HepG2 (cell line): ENCODE measurements at regions not wholly inside any gene's neighbourhood (a gene's known extent, or its start where the extent isn't known, plus 50 kb on each side); places are given as distances from the start of the nearest gene placed in this dataset.
A peak's percentile ranks its signal among the peaks of the same experiment; 100 is the strongest.

ENCODE experiments used
- ATAC-seq: fragments of 200-7000 bp; cut with Tn5 transposase; 3 replicates; pipeline ENCODE4 v1.9.1; 2020; ENCODE audit warnings: mild to moderate bottlenecking, moderate library complexity
- BruUV-seq: library from RNA; stranded (reverse); fragments of 400-500 nt; replicated peaks from 2 replicates; lab custom pipeline; 2021; lab: Mats Ljungman, UMichigan
- CTCF ChIA-PET: fragments of 300-600 bp; formaldehyde crosslinking; extraction: SDS; loops from one replicate; lab custom pipeline; 2021; ENCODE audit warnings: low total read pairs, inconsistent platforms, low intra/inter-chr PET ratio; lab: Yijun Ruan, JAX
- POLR2A ChIA-PET: fragments of 350-600 bp; sonication (Branson Sonifier 250); formaldehyde crosslinking; loops from one replicate; lab custom pipeline; 2020; ENCODE audit warnings: antibody characterized with exemption, inconsistent platforms; lab: Yijun Ruan, JAX
- DNase-seq: peaks from one replicate; pipeline ENCODE4 v3.0.0-alpha.2; 2015; ENCODE audit warnings: low spot score
- FAIRE-seq: peaks from 3 replicates; lab custom pipeline; 2011; peaks lifted over from hg19 to GRCh38; lab: Jason Lieb, UNC
- H2AFZ ChIP-seq: one replicate; pipeline ENCODE4 v1.6.1; 2011; ENCODE audit warnings: low read length, inconsistent platforms
- H3K27ac ChIP-seq: fragments of 300-600 bp; 3 replicates; pipeline ENCODE4 v1.8.0; 2011; ENCODE audit warnings: mixed run types, mild to moderate bottlenecking, mixed read lengths, low read length, inconsistent platforms; ENCODE audit not compliant: insufficient read depth; ENCODE audit errors: extremely low read length
- H3K27me3 ChIP-seq, 2 experiments: fragments of 200-600 bp in 1 of 2; 2 replicates in 1 of 2; 3 replicates in 1 of 2; pipeline versions ENCODE4 v1.6.0 to v1.8.0; 2011; ENCODE audit warnings: low read length in 2 of 2, mild to moderate bottlenecking in 2 of 2, moderate library complexity in 2 of 2, inconsistent platforms in 1 of 2; ENCODE audit not compliant: insufficient read depth in 2 of 2, control insufficient read depth in 1 of 2
- H3K36me3 ChIP-seq, 2 experiments: fragments of 200-600 bp in 1 of 2; replicated peaks in 1 of 2; 2 replicates in 1 of 2; 3 replicates in 1 of 2; pipeline versions ENCODE4 v1.5.1 to v1.8.0; 2011; ENCODE audit warnings: low read length in 2 of 2, inconsistent platforms in 1 of 2; ENCODE audit not compliant: insufficient read depth in 2 of 2, control insufficient read depth in 1 of 2
- H3K4me1 ChIP-seq: 2 replicates; pipeline ENCODE4 v1.5.1; 2012; ENCODE audit warnings: low read length, inconsistent platforms; ENCODE audit not compliant: insufficient read depth
- H3K4me2 ChIP-seq: 2 replicates; pipeline ENCODE4 v1.6.0; 2011; ENCODE audit warnings: low read depth, low read length, inconsistent platforms
- H3K4me3 ChIP-seq, 3 experiments: fragments of 200-600 bp in 1 of 3; sonication (generic), shearing (Covaris generic) in 1 of 3; replicated peaks in 1 of 3; 2 replicates each; pipeline ENCODE4 v1.5.1; 2011 to 2016; ENCODE audit warnings: low read length in 3 of 3, inconsistent platforms in 2 of 3, low read depth in 2 of 3, mild to moderate bottlenecking in 2 of 3, control low read depth in 1 of 3, mixed read lengths in 1 of 3; ENCODE audit not compliant: insufficient read depth in 1 of 3
- H3K79me2 ChIP-seq: one replicate; pipeline ENCODE4 v1.6.1; 2011; ENCODE audit warnings: low read length, inconsistent platforms; ENCODE audit not compliant: insufficient read depth
- H3K9ac ChIP-seq: 2 replicates; pipeline ENCODE4 v1.6.0; 2011; ENCODE audit warnings: mild to moderate bottlenecking, low read depth, low read length, inconsistent platforms; ENCODE audit not compliant: insufficient read depth
- H3K9me3 ChIP-seq: 2 replicates; pipeline ENCODE4 v1.5.1; 2012; ENCODE audit warnings: mild to moderate bottlenecking, low read length
- H4K20me1 ChIP-seq: 2 replicates; pipeline ENCODE4 v1.6.0; 2011; ENCODE audit warnings: inconsistent platforms, mild to moderate bottlenecking, low read length, moderate library complexity; ENCODE audit not compliant: insufficient read depth
- KLF6 ChIP-seq: IDR thresholded peaks from 2 replicates; pipeline ENCODE4 v1.8.0; 2016; ENCODE audit warnings: missing biosample characterization, missing genetic modification reagents
- PRMT3 ChIP-seq: sonication (generic); formaldehyde crosslinking; IDR thresholded peaks from 2 replicates; pipeline ENCODE4 v1.8.1; 2022; ENCODE audit warnings: low read depth, mild to moderate bottlenecking, moderate library complexity, missing genetic modification reagents, borderline replicate concordance
- RBAK ChIP-seq: sonication (generic); formaldehyde crosslinking; IDR thresholded peaks from 2 replicates; pipeline ENCODE4 v1.5.1; 2020; ENCODE audit warnings: mild to moderate bottlenecking, missing genetic modification reagents
- SAFB2 ChIP-seq: sonication (generic); formaldehyde crosslinking; IDR thresholded peaks from 2 replicates; pipeline ENCODE4 v1.5.1; 2020; ENCODE audit warnings: missing genetic modification reagents, low read depth, mild to moderate bottlenecking, borderline replicate concordance
- STAG1 ChIP-seq: sonication (generic); formaldehyde crosslinking; IDR thresholded peaks from 2 replicates; pipeline ENCODE4 v1.4.0; 2020; ENCODE audit warnings: missing genetic modification reagents
- TEAD2 ChIP-seq: sonication (generic); formaldehyde crosslinking; IDR thresholded peaks from 2 replicates; pipeline ENCODE4 v1.9.0; 2021; ENCODE audit warnings: missing genetic modification reagents
- ZFP36L2 ChIP-seq: sonication (generic); formaldehyde crosslinking; IDR thresholded peaks from 2 replicates; pipeline ENCODE4 v1.4.0; 2020; ENCODE audit warnings: missing genetic modification reagents
- ZNF33B ChIP-seq: sonication (generic); formaldehyde crosslinking; IDR thresholded peaks from 2 replicates; pipeline ENCODE4 v1.5.1; 2020; ENCODE audit warnings: mild to moderate bottlenecking, missing genetic modification reagents
- ZNF841 ChIP-seq: sonication (generic); formaldehyde crosslinking; IDR thresholded peaks from 2 replicates; pipeline ENCODE4 v1.8.1; 2023; ENCODE audit warnings: missing genetic modification reagents, borderline replicate concordance
- in situ Hi-C: cut with HindIII; loops from 2 replicates; pipeline ENCODE4 v1.10.0; 2017; ENCODE audit warnings: low pct_unique_long_range_greater_than_20kb; ENCODE audit not compliant: extremely low pct_ligation_motif_present
- intact Hi-C: fragments of 100-400 bp; cut with micrococcal nuclease; formaldehyde crosslinking; loops from one replicate; pipeline ENCODE4 v1.10.0; 2022; ENCODE audit not compliant: unreplicated experiment
- TF ChIP-seq, protein P1 (sequence below): sonication (generic); formaldehyde crosslinking; IDR thresholded peaks from 2 replicates; pipeline ENCODE4 v1.4.0; 2020; ENCODE audit warnings: mild to moderate bottlenecking, low read depth, missing genetic modification reagents
- TF ChIP-seq, protein P2 (sequence below): sonication (generic); formaldehyde crosslinking; IDR thresholded peaks from 2 replicates; pipeline ENCODE4 v1.5.0; 2020; ENCODE audit warnings: mild to moderate bottlenecking, missing genetic modification reagents, moderate library complexity
- TF ChIP-seq, protein P3 (sequence below): sonication (generic); formaldehyde crosslinking; IDR thresholded peaks from 2 replicates; pipeline ENCODE4 v1.5.1; 2020; ENCODE audit warnings: mild to moderate bottlenecking, moderate library complexity, missing genetic modification reagents

DNA sequence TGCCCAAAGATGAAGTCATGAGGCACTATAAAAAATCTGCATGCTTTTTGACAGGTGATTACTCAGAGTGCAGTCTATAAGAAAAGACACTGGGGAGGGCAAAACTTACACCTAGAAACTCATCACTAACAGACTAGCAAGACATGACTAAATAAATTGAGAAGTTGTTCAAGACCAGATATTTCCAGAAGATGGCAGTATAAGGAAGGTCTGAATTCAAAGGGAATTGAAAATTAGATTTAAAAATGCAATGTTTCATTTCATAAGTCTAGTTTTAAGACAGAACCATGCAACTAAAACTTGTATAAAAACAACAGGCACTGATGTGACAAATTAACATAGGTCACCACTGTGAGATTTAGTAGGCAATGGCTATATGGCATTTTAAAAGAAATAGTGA lies 232.5 kb upstream of the POF1B start:
- H4K20me1 ChIP-seq = no peaks in the 10 kb centered on the region
- DNase-seq = no peak
- no peaks in the 10 kb centered on the region for H3K79me2 ChIP-seq
- ChIA-PET CTCF (no interaction called here), POLR2A (no interaction called here)
- ATAC-seq = no peak
- BruUV-seq = no TSS peak
- no peaks in the 10 kb centered on the region for H3K27me3 ChIP-seq
- H3K9ac ChIP-seq = no peak overlapping the region
- FAIRE-seq = no peak
- no peak overlapping the region for H2AFZ ChIP-seq
- no peak overlapping the region for H3K4me2 ChIP-seq
- no peaks in the 10 kb centered on the region for H3K9me3 ChIP-seq
- no peaks in the 10 kb centered on the region for H3K4me1 ChIP-seq
- intact Hi-C loops (loop anchor here (5.0 to 10.0 kb wide), 3 partner anchors 243 to 560 kb away; no protein-coding TSS in a partner anchor), in situ Hi-C loops (no loop called here)
- H3K27ac ChIP-seq = no peak overlapping the region
- H3K4me3 ChIP-seq = no peak overlapping the region
- H3K36me3 ChIP-seq = no peaks in the 10 kb centered on the region
- TF ChIP-seq KLF6 (CRISPR knock-in tag) (no peak), STAG1 (CRISPR knock-in tag) (peak; percentile 30), ZNF33B (CRISPR knock-in tag) (no peak), PRMT3 (CRISPR knock-in tag) (no peak), ZFP36L2 (CRISPR knock-in tag) (no peak), RBAK (CRISPR knock-in tag) (no peak), ZNF841 (CRISPR knock-in tag) (no peak), TEAD2 (CRISPR knock-in tag) (no peak), SAFB2 (CRISPR knock-in tag) (no peak)
- TF ChIP-seq, protein P1, sequence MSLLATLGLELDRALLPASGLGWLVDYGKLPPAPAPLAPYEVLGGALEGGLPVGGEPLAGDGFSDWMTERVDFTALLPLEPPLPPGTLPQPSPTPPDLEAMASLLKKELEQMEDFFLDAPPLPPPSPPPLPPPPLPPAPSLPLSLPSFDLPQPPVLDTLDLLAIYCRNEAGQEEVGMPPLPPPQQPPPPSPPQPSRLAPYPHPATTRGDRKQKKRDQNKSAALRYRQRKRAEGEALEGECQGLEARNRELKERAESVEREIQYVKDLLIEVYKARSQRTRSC (CRISPR knock-in tag) = no peak
- TF ChIP-seq, protein P2, sequence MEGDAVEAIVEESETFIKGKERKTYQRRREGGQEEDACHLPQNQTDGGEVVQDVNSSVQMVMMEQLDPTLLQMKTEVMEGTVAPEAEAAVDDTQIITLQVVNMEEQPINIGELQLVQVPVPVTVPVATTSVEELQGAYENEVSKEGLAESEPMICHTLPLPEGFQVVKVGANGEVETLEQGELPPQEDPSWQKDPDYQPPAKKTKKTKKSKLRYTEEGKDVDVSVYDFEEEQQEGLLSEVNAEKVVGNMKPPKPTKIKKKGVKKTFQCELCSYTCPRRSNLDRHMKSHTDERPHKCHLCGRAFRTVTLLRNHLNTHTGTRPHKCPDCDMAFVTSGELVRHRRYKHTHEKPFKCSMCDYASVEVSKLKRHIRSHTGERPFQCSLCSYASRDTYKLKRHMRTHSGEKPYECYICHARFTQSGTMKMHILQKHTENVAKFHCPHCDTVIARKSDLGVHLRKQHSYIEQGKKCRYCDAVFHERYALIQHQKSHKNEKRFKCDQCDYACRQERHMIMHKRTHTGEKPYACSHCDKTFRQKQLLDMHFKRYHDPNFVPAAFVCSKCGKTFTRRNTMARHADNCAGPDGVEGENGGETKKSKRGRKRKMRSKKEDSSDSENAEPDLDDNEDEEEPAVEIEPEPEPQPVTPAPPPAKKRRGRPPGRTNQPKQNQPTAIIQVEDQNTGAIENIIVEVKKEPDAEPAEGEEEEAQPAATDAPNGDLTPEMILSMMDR (CRISPR knock-in tag) = peak; percentile 30
- TF ChIP-seq, protein P3, sequence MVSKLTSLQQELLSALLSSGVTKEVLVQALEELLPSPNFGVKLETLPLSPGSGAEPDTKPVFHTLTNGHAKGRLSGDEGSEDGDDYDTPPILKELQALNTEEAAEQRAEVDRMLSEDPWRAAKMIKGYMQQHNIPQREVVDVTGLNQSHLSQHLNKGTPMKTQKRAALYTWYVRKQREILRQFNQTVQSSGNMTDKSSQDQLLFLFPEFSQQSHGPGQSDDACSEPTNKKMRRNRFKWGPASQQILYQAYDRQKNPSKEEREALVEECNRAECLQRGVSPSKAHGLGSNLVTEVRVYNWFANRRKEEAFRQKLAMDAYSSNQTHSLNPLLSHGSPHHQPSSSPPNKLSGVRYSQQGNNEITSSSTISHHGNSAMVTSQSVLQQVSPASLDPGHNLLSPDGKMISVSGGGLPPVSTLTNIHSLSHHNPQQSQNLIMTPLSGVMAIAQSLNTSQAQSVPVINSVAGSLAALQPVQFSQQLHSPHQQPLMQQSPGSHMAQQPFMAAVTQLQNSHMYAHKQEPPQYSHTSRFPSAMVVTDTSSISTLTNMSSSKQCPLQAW (CRISPR knock-in tag) = no peak
